ENCODE measurements at regions not wholly inside any gene's neighbourhood (a gene's known extent, or its start where the extent isn't known, plus 50 kb on each side); places are given as distances from the start of the nearest gene placed in this dataset.
"Not testable (repeated sequence)": the region's sequence is repeated elsewhere in the genome, so short reads cannot be mapped to it uniquely, and the experiment has no call there.

- H2AFZ ChIP-seq (ENCODE audit: insufficient read depth, low read length, poor library complexity), result no peak overlapping the region
- H3K27me3 ChIP-seq (ENCODE audit: insufficient read depth, low read length), result no peaks in the 10 kb centered on the region
- no peak overlapping the region for H3K4ac ChIP-seq (ENCODE audit: low read depth, low read length)
- no peaks in the 10 kb centered on the region for H3K36me3 ChIP-seq (ENCODE audit: control insufficient read depth in 1 of 2, insufficient read depth in 2 of 2, low read length in 2 of 2)
- H3K79me2 ChIP-seq (ENCODE audit: control insufficient read depth, insufficient read depth, low read length, poor library complexity), result no peaks in the 10 kb centered on the region
- no peak overlapping the region for H3K23ac ChIP-seq (ENCODE audit: low read length)
- H2BK12ac ChIP-seq (ENCODE audit: low read length), result no peak overlapping the region
- H4K91ac ChIP-seq (ENCODE audit: low read depth, low read length), result no peak overlapping the region
- H4K12ac ChIP-seq (ENCODE audit: low read depth, low read length), result no peak overlapping the region
- H3K4me3 ChIP-seq (ENCODE audit: low read depth, low read length), result no peak overlapping the region
- no peaks in the 10 kb centered on the region for H3K4me1 ChIP-seq (ENCODE audit: control insufficient read depth in 1 of 2, insufficient read depth in 2 of 2, low read length in 2 of 2)
- H3K4me2 ChIP-seq (ENCODE audit: low read length), result no peak overlapping the region
- H2AK5ac ChIP-seq (ENCODE audit: low read length), result no peak overlapping the region
- DNase-seq, result no peak
- H3K14ac ChIP-seq (ENCODE audit: low read length), result no peak overlapping the region
- no peak overlapping the region for H4K8ac ChIP-seq (ENCODE audit: low read depth, low read length)
- no peaks in the 10 kb centered on the region for H3K79me1 ChIP-seq (ENCODE audit: low read length)
- H3K9ac ChIP-seq (ENCODE audit: low read length), result no peak overlapping the region
- no peak overlapping the region for H3K18ac ChIP-seq (ENCODE audit: low read length)
- H3K27ac ChIP-seq (ENCODE audit: low read depth, low read length), result no peak overlapping the region
- no peak overlapping the region for H2BK120ac ChIP-seq (ENCODE audit: insufficient read depth, low read length, poor library complexity)
- no CpG with 5 or more reads among the region's 6 CpGs for WGBS (ENCODE audit: extremely low coverage, insufficient coverage, insufficient read length)
- no peak overlapping the region for H2BK5ac ChIP-seq (ENCODE audit: low read depth, low read length, poor library complexity)
- no peaks in the 10 kb centered on the region for H3K9me3 ChIP-seq (ENCODE audit: insufficient read depth, low read depth, low read length)
Observed at GRCh38 chr10:81192221-81192788, 654.6 kb downstream of the SH2D4B start.

GRCh38 chr10:81200801-81201200, 663.1 kb downstream of the SH2D4B start:
- H3K79me1 ChIP-seq (ENCODE audit: low read length), result no peaks in the 10 kb centered on the region
- no peak for DNase-seq
- no peaks in the 10 kb centered on the region for H3K9me3 ChIP-seq (ENCODE audit: insufficient read depth, low read depth, low read length)
- H3K14ac ChIP-seq (ENCODE audit: low read length), result no peak overlapping the region
- H3K4me1 ChIP-seq (ENCODE audit: control insufficient read depth in 1 of 2, insufficient read depth in 2 of 2, low read length in 2 of 2), result no peaks in the 10 kb centered on the region
- H3K23ac ChIP-seq (ENCODE audit: low read length), result no peak overlapping the region
- no peaks in the 10 kb centered on the region for H3K79me2 ChIP-seq (ENCODE audit: control insufficient read depth, insufficient read depth, low read length, poor library complexity)
- H3K4me3 ChIP-seq (ENCODE audit: low read depth, low read length), result no peak overlapping the region
- H3K36me3 ChIP-seq (ENCODE audit: control insufficient read depth in 1 of 2, insufficient read depth in 2 of 2, low read length in 2 of 2), result no peaks in the 10 kb centered on the region
- H3K9ac ChIP-seq (ENCODE audit: low read length), result no peak overlapping the region
- no peak overlapping the region for H3K4ac ChIP-seq (ENCODE audit: low read depth, low read length)
- no peak overlapping the region for H4K91ac ChIP-seq (ENCODE audit: low read depth, low read length)
- no peak overlapping the region for H4K12ac ChIP-seq (ENCODE audit: low read depth, low read length)
- H2BK120ac ChIP-seq (ENCODE audit: insufficient read depth, low read length, poor library complexity), result no peak overlapping the region
- H2BK5ac ChIP-seq (ENCODE audit: low read depth, low read length, poor library complexity), result no peak overlapping the region
- no peak overlapping the region for H2AFZ ChIP-seq (ENCODE audit: insufficient read depth, low read length, poor library complexity)
- no peak overlapping the region for H2AK5ac ChIP-seq (ENCODE audit: low read length)
- no peak overlapping the region for H3K4me2 ChIP-seq (ENCODE audit: low read length)
- WGBS (ENCODE audit: extremely low coverage, insufficient coverage, insufficient read length), result no CpG with 5 or more reads among the region's 2 CpGs
- no peak overlapping the region for H2BK12ac ChIP-seq (ENCODE audit: low read length)
- H3K27me3 ChIP-seq (ENCODE audit: insufficient read depth, low read length), result no peaks in the 10 kb centered on the region
- no peak overlapping the region for H4K8ac ChIP-seq (ENCODE audit: low read depth, low read length)
- H3K27ac ChIP-seq (ENCODE audit: low read depth, low read length), result no peak overlapping the region
- H3K18ac ChIP-seq (ENCODE audit: low read length), result no peak overlapping the region

GRCh38 chr10:81207359-81207758, 667.6 kb upstream of the NRG3 start:
- H2BK120ac ChIP-seq (ENCODE audit: insufficient read depth, low read length, poor library complexity); H3K4me3 ChIP-seq (ENCODE audit: low read depth, low read length); H3K14ac ChIP-seq (ENCODE audit: low read length); DNase-seq; H3K4me1 ChIP-seq (ENCODE audit: control insufficient read depth in 1 of 2, insufficient read depth in 2 of 2, low read length in 2 of 2); H3K4me2 ChIP-seq (ENCODE audit: low read length); H3K36me3 ChIP-seq (ENCODE audit: control insufficient read depth in 1 of 2, insufficient read depth in 2 of 2, low read length in 2 of 2); H3K9me3 ChIP-seq (ENCODE audit: insufficient read depth, low read depth, low read length); H3K18ac ChIP-seq (ENCODE audit: low read length); H4K91ac ChIP-seq (ENCODE audit: low read depth, low read length); H3K4ac ChIP-seq (ENCODE audit: low read depth, low read length); H3K9ac ChIP-seq (ENCODE audit: low read length); H3K79me1 ChIP-seq (ENCODE audit: low read length); H4K8ac ChIP-seq (ENCODE audit: low read depth, low read length); H4K12ac ChIP-seq (ENCODE audit: low read depth, low read length); H2BK12ac ChIP-seq (ENCODE audit: low read length); H2AK5ac ChIP-seq (ENCODE audit: low read length); H3K27ac ChIP-seq (ENCODE audit: low read depth, low read length); H3K79me2 ChIP-seq (ENCODE audit: control insufficient read depth, insufficient read depth, low read length, poor library complexity); H2AFZ ChIP-seq (ENCODE audit: insufficient read depth, low read length, poor library complexity); H3K27me3 ChIP-seq (ENCODE audit: insufficient read depth, low read length); H3K23ac ChIP-seq (ENCODE audit: low read length); H2BK5ac ChIP-seq (ENCODE audit: low read depth, low read length, poor library complexity): not testable (repeated sequence)
- WGBS (ENCODE audit: extremely low coverage, insufficient coverage, insufficient read length), result no CpG with 5 or more reads among the region's 5 CpGs

- Histone ChIP-seq H3K27ac (ENCODE audit: low read depth, low read length) (no peak overlapping the region), H2BK120ac (ENCODE audit: insufficient read depth, low read length, poor library complexity) (no peak overlapping the region), H3K14ac (ENCODE audit: low read length) (no peak overlapping the region), H3K4me3 (ENCODE audit: low read depth, low read length) (no peak overlapping the region), H3K4me2 (ENCODE audit: low read length) (no peak overlapping the region), H4K91ac (ENCODE audit: low read depth, low read length) (no peak overlapping the region), H3K4me1 (ENCODE audit: control insufficient read depth in 1 of 2, insufficient read depth in 2 of 2, low read length in 2 of 2) (no peaks in the 10 kb centered on the region), H3K9me3 (ENCODE audit: insufficient read depth, low read depth, low read length) (no peaks in the 10 kb centered on the region), H3K79me2 (ENCODE audit: control insufficient read depth, insufficient read depth, low read length, poor library complexity) (no peaks in the 10 kb centered on the region), H3K36me3 (ENCODE audit: control insufficient read depth in 1 of 2, insufficient read depth in 2 of 2, low read length in 2 of 2) (no peaks in the 10 kb centered on the region), H4K12ac (ENCODE audit: low read depth, low read length) (no peak overlapping the region), H3K79me1 (ENCODE audit: low read length) (no peaks in the 10 kb centered on the region), H3K18ac (ENCODE audit: low read length) (no peak overlapping the region), H2AFZ (ENCODE audit: insufficient read depth, low read length, poor library complexity) (no peak overlapping the region), H2BK5ac (ENCODE audit: low read depth, low read length, poor library complexity) (no peak overlapping the region), H2BK12ac (ENCODE audit: low read length) (no peak overlapping the region), H2AK5ac (ENCODE audit: low read length) (no peak overlapping the region), H3K23ac (ENCODE audit: low read length) (no peak overlapping the region), H3K9ac (ENCODE audit: low read length) (no peak overlapping the region), H3K4ac (ENCODE audit: low read depth, low read length) (no peak overlapping the region), H4K8ac (ENCODE audit: low read depth, low read length) (no peak overlapping the region), H3K27me3 (ENCODE audit: insufficient read depth, low read length) (no peaks in the 10 kb centered on the region)
- no peak for DNase-seq
- WGBS (ENCODE audit: extremely low coverage, insufficient coverage, insufficient read length), result no CpG with 5 or more reads among the region's 1 CpG
Observed at GRCh38 chr10:81213370-81213769, 661.6 kb upstream of the NRG3 start.

All from trophoblast cell (in vitro differentiated cells and primary cell).